Activated T-cell treated with anti-CD3 and anti-CD28 coated beads for 24 hours (primary cell): ENCODE measurements at regions not wholly inside any gene's neighbourhood (a gene's known extent, or its start where the extent isn't known, plus 50 kb on each side); places are given as distances from the start of the nearest gene placed in this dataset.

Source experiments
- DNase-seq: peaks from one replicate; pipeline ENCODE4 v3.0.0-alpha.2; 2020; ENCODE audit warnings: low read depth

DNA sequence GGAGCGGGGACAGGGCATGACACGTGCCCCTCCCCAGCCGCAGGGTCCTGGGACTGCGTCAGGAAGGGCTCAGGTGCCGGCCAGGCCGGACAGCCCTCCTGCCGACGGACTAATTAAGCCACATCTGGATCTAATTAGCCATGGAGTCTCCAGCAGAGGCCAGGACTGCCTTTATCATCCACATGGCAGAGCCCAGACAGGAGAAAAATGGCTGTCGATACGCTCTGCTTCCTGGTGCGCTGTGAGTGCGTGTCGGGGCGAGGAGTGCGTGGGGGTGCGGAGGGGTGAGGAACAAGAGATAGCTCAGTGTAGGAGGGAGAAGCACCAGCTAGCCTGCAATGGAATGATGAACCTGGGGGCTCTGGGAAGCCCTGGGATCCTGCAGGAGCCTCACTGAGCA, 218.8 kb downstream of the IRF8 start:
- DNase-seq, result no peak

DNA sequence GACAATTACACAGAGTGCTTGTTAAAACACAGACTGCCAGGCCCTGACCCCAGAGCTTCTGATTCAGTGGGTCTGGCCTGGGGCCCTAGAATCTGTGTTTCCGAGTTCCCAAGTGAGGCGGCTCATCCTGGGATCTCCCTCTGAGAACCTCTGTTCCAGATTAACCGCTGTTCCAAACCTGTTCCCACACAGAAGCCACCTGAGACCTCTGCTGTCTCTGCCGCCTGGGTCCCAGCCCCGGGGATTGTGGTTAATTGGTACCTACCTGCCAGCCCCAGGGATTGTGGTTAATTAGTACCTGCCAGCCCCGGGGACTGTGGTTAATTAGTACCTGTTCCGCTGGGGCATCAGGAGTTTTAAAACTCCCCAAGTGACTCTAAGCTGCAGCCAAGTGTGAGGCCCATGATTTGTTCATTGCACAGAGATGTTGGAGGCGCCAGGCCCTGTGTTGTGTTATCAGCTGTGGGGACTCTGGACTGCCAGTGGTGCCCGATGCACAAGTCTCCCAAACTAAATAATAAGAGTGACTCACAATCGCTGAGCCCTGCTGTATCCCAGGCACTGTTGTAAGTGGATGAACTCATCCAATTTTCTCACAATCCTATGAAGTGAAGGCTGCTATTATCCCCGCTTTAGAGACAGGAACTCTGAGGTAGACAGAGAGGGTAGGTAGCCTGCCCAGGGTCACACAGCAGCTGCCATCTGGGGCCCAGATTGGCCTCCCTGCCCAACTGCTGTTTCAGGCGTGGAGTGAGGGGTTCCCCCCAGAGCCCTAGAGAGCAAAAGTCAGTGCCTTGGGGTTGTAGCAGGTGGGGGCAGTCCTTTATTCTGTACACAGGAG, 219.7 kb downstream of the IRF8 start:
- DNase-seq, result no peak

DNA sequence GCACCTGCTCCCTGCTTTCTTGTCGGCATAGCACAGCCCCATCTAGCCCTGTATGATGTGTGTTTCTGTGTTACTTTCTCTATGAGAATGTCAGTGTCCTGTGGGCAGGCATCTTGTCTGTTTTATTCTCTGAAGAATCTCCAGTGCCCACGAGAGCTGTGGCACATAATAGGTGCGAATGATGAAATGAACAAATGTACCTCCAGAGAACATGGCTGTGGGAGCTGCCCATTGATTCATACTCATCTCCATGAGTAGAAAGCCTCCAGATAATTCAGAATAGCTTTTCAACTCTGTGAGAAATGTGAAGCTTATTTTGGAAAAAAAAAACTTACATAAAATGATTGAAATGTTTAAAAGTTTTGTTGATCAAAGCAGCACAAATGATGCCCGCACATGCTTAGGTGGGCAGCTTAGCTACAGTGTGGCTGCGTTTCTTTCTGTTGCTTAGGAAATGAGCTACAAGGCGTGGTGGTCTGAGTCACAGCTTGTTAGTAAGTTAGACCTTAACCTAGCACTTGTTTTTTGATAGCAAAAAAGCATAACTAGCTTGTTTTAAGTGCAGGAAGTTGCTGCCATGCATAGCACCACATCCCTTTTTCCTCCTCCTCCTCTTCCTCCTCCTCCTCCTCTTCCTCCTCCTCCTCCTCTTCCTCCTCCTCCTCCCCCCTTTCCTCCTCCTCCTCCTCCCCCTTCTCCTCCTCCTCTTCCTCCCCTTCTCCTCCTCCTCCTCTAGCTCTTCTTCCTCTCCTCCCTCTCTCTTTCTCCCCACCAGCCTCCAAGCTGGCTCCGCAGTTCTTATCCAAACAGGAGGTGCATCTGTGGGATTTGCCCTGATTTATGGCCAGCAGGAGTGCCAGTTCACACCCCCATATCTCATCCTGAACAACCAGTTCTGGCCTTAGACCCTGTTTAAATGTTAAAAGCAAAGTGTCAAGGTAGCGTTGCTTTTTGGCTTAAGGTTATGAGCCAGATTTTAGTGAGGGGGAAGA, 221.5 kb downstream of the IRF8 start:
- DNase-seq, result no peak

- no peak for DNase-seq
Measured at GRCh38 chr16:86121374-86122010, 222.5 kb downstream of the IRF8 start.

GRCh38 chr16:86122681-86123342, 223.8 kb downstream of the IRF8 start:
- DNase-seq, result no peak

DNA sequence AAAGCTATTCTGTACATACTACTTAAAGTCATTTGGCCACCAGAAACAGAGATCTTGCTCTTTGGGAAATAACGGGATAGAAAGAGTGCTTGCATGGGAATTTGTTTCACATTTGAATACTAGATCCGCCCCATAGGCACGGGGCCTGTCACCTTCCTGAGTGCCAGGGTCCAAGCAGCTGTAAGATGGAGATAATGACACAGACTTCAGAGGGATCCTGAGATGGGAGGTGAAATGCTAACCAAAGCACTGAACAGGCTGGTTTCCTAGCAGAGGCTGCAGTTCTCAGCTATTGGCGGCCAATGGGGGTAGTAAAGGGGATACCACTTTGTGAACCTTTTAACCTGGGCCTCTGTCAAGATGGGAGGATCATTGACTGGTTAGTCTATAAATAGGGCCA, 225.4 kb downstream of the IRF8 start:
- no peak for DNase-seq

GRCh38 chr16:86126891-86127290, 227.9 kb downstream of the IRF8 start:
- no peak for DNase-seq

DNA sequence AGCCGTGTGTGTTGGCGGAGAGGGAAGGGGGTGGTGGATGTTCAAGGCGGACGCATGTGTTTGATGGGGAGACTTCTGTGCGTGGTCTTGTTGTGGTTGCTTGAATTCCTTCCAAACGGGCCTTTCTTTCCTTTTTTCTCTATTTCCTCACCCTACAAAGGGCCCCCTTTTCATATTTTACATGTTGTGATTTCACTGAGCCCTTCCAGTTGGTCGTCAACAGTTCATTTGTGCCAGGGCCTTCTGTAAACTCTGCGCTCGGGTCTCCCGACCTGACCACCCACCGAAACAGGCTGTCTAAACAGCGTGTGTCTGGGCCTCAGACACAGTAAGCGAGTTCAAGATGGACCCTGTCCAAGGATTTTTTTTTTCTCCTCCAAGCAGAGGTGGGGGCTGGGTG, 228.4 kb downstream of the IRF8 start:
- no peak for DNase-seq

- no peak for DNase-seq
Measured at GRCh38 chr16:86128246-86128645, 229.3 kb downstream of the IRF8 start.

DNA sequence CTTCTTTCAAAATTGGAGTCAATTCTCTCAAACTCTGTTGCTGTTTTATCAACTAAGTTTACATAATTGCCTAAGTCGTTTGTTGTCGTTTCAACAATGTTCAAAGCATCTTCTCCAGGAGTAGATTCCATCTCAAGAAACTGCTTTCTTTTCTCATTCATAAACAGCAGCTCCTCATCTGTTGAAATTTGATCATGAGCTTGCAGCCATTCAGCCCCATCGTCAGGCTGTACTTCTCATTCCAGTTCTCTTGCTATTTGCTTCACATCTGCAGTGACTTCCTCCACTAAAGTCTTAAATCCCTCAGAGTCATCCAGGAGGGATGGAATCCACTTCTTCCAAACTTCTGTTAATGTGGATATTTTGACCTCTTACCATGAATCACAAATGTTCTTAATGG, 230.6 kb downstream of the IRF8 start:
- DNase-seq, result no peak

GRCh38 chr16:86133377-86133776, 234.4 kb downstream of the IRF8 start:
- DNase-seq, result no peak

DNA sequence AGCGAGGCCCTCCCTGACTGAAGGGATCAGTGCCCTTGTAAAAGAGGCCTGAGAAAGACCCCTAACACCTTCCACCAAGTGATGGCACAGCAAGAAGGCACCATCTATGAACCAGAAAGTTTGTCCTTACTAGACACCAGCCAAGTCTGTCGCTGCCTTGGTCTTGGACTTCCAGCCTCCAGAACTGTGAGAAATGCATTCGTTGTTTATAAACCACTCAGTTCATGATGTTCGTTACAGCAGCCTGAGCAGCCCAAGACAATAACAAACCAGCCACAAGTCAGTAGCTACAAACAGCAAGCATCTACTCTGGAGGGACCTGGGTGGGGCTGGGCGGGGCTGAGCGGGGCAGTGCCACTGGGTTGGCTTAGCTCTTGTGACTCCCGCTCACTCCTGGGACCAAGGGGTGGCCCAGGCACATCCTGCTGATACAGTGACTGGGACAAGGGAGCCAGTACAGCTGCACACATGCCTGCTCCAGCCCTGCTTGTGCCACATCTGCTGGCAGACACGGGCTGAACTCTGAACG, 234.9 kb downstream of the IRF8 start:
- no peak for DNase-seq

- no peak for DNase-seq
Measured at GRCh38 chr16:86134802-86135461, 236.0 kb downstream of the IRF8 start.

GRCh38 chr16:86137359-86137758, 238.4 kb downstream of the IRF8 start:
- no peak for DNase-seq

- DNase-seq, result no peak
Measured at GRCh38 chr16:86138121-86139085, 239.4 kb downstream of the IRF8 start.

DNA sequence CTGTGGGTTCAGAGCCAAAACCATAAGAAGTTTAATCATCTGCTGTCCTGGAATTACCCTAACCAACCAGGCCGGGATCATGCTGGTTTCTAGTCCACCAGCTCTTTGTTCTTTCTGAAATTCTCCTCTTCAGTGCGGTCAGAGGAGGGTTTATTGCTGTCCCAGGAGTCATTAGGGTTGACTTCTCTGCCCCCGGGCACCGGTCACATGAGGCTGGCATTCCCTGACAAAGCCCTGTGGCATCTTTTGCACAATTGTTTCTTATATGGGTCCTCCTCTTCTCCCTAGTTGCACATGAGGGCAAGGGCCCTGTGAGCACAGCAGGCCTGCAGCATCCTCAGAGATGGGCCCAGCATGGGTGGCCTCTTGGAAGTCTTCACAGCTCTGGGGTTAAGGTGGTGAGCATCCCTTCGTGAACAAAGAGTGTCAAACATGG, 243.9 kb downstream of the IRF8 start:
- no peak for DNase-seq

DNA sequence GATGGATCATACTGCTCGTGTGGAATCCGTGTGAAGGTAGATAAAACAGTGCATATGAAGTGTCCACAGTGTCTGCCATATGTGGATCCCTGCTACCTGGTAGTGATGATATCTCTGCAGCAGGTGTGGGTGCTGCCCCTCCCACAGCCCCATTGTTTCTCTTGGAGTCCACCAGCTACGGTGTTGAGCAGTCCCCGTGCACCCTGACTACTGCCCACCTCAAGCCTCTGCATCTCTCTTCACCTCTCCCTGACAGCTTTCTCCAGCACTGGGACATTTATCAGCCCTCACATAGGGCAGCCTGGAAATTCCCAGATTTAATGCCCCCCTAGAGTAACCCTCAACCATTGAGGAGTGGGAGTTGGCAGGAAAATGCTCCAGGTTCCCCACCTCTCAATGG, 244.7 kb downstream of the IRF8 start:
- no peak for DNase-seq

- no peak for DNase-seq
Measured at GRCh38 chr16:86145669-86146068, 246.7 kb downstream of the IRF8 start.

- DNase-seq, result no peak
Measured at GRCh38 chr16:86150641-86151238, 251.8 kb downstream of the IRF8 start.
